NCI-H2196 treated with DMSO at 0.1 percent for 48 hours (cell line): ENCODE measurements at regions not wholly inside any gene's neighbourhood (a gene's known extent, or its start where the extent isn't known, plus 50 kb on each side); places are given as distances from the start of the nearest gene placed in this dataset.
"Not testable (repeated sequence)": the region's sequence is repeated elsewhere in the genome, so short reads cannot be mapped to it uniquely, and the experiment has no call there.

Experiments used
- DNase-seq: peaks from one replicate; lab custom pipeline; 2025; ENCODE audit not compliant: unreplicated experiment; lab: John Stamatoyannopoulos, UW

DNA sequence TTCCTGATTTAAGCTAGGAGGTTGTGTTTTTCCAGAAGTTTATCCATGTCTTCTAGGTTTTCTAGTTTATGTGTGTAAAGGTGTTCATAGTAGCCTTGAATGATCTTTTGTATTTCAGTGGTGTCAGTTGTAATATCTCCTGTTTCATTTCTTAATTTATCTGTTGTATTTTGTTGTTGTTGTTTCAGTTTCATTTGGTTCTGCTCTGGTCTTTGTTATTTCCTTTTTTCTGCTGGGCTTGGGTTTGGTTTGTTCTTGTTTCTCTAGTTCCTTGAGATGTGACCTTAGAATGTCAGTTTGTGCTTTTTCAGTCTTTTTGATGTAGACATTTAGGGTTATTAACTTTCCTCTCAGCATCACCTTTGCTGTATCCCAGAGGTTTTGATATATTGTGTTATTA, 62.8 kb downstream of the SCP2D1 start:
- DNase-seq, result not testable (repeated sequence)

DNA sequence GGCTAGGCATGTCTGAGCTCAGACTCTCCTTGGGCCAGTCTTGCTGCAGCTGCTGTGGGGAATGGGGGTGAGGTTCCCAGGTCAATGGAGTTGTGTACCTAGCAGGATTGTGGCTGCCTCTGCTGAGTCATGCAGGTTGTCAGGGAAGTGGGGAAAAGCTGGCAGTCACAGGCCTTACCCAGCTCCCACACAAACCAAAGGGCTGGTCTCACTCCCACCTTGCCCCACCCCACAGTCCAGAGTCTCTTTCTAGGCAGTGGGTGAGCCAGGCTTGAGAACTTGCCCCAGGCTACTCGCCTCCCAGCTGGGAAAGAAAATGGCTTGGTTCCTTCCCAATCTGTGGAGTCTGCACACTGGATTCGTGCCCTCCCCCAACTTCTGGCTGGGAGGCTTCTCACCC, 65.7 kb downstream of the SCP2D1 start:
- no peak for DNase-seq

DNA sequence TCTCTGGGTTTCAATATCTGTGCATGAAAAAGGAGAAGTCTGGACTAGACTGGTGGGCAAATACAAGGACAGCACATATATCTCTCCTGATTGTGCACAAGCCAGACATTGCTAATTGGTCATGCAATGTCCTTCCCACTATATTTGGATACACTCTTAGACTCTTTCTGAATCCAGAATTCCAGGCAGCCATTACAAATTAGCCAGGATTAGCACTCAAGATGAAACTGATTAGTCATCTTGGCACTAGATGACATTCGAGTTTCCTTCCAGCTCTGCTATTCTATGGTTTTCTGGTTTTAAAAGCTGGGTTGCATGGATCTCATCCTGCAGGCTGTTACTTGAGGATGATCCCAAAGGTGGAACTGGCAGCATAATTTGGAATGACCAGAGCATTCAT, 73.2 kb downstream of the SCP2D1 start:
- DNase-seq, result no peak

DNA sequence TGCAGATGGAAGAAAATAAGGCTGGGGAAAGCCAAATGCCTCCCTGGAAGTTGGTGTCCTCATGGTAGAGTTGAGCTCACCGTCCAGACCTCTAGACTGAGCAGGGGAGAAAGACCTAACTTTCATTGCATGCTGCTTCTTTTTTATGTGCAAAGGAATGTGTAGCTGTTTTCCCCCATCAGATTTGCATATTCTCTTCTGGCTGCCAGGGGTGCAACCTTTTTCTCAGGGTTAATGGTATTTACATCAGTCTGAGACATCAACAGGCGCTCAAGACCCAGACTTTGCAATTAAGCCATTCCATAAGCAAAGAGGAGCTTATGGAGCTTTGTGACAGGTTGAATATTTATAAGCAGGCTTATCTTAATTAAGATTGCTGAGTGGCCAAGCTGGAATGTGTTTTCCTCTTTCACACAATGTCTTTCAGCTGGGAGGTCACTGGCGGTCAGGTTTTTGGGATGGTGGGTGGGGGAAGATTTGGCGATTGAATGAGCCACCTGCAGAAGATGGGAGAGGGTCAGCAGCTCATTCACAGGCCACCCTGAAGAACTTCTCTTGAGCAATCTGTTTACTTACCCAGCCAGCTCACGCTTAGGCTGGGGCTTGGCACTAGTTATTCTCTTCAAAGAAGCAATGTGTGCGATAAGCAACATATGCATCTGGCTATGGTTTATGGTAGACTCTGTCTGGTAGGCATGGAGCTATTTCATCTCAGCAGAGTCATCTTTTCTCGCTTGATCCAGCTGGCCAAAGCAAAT, 88.6 kb downstream of the SCP2D1 start:
- DNase-seq, result no peak

DNA sequence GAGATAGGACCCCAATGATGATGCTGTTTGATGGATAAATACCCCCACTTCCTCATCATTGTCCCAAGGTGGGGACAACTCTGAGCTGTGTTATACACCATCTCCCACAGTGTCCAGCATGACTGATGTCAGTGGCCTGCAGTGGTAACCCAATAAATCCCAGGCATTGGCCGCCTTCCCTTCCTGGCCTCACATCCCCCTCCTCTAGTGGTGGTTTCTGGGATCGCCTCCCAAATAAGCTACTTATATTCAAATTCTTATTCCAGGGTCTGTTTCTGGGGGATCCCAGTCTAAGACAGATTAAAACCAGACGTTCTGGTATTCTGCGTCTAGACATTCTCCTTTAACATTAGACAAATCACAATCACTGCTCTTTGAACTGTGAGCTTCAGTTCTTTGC, 90.6 kb downstream of the SCP2D1 start:
- DNase-seq, result no peak

DNA sequence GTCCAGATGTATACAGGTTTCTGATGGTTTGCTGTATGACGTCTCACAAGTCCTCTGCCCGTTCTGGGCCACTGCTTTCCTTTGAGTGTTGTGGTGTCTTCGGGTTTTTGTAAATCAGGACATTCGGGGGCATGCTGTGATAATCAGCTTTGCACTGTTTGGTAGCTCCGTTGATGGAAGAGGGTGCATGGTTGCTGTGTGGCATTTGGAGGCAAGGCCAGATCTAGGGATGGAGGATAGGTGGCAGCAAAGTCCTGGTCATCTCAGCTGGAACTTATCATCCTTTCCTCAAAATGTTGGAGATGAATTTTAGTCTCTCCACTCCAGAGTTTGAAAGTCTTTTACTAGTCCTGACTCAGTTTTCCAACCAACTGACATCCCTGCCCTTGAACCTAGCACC, 91.0 kb downstream of the SCP2D1 start:
- DNase-seq, result peak; percentile 33

DNA sequence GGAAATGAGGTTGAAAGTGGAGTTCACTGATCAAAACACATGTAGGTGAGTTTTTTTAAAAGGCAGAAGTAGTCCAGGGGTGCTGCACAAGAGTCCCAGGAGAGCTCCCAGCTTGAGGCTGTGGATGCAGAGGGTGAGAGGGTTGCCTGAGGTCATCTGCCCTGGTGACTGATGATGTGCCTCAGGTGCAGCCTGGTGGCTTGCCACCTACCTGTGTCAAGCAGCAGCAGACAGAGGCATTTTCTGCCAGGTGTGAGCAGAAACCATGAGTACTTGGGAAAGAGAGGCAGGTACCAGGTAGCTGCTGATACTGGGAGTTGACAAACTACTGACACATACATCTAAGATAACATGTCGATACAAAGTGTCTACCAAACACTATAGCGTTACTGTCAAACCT, 92.5 kb downstream of the SCP2D1 start:
- DNase-seq, result no peak

DNA sequence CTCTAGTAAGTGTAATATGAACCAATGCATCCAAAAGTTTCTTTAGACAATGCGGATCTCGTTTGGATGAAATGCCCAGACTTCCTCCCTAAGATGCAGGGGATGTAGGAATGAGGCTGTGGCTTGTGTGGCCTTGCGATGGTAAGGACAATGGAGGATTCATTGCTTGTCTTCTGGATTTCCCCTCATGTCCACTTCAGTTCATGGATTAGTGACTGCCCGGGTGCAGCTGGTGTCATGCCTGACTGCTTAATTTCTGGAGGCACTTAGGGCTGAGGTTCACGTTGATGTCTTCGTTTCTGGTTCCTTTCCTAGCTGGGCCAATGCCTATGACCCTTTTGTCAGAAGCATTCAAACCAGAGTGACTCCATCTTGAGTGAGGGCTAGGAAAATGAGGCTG, 93.8 kb downstream of the SCP2D1 start:
- DNase-seq, result no peak

DNA sequence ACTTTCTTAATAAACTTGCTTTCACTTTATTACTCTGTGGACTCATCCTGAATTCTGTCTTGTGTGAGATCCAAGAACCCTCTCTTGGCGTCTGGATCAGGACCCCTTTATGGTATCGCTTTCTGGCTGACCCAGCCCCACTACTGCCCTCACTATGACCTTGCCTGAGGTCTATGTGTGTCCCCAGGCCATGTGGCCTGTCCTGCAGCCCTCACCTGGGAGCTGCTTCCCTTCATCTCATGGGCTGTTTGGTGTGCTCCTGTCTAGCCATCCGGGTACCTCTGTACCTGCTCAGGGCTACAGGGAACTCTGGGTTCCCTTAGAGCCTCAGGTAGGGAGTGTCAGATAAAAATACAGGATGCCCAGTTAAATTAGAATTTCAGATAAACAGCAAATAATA, 94.5 kb downstream of the SCP2D1 start:
- DNase-seq, result no peak

DNA sequence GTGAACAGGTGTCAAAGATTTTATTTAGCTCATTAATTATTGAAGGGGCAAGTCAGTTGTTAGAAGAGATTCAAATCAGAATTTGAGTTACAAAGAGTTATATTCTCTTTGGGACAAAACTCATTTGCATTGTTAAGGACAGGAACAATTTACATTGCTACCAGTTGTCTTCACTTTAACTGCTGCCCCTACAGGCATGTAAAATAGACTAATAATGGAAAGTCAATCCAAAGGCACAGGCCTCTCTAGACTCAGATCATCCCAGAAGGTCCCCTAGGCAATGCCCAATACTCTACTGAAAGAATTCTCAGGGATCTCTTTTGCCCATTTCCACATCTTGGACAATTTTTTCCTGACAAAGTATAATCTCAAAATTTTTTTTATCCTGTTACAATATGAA, 95.7 kb downstream of the SCP2D1 start:
- no peak for DNase-seq

DNA sequence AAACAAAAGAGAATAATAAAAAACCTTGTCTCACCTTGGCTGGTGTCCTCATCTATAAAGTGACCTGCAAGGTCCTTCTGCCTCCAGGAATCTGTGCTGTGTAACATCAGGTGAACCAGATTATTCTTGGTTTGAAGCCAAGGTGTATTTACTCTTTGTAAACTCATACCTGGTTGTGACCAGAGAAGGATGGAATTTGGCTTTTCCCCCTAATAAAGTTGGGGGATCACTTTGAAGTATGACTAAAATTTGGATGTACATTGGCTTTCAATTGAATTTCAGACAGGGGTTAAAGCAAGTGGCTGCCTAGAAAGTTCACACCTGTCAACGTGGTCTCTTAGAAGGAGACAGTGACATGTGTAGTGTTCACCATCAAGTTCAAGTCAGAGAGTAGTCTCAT, 100.1 kb downstream of the SCP2D1 start:
- DNase-seq, result no peak

DNA sequence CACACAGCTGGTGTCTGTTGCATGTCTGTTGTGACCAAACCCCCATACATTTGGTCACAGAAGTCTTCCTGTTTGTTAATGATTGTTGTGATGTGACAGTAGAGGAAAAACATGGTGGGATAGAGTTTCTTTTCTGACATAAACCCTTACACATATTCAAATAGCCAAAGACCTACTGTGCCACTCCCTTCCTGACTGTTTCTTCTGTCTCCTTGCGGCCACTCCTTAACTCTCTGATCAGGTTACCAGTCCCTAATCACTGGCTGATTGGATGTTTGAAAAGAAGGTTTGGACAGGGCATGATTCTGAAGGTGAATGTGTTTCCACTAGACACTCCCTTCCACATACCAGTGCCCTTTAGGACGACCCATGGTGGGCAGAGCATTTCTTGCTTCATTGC, 101.2 kb downstream of the SCP2D1 start:
- DNase-seq, result no peak

DNA sequence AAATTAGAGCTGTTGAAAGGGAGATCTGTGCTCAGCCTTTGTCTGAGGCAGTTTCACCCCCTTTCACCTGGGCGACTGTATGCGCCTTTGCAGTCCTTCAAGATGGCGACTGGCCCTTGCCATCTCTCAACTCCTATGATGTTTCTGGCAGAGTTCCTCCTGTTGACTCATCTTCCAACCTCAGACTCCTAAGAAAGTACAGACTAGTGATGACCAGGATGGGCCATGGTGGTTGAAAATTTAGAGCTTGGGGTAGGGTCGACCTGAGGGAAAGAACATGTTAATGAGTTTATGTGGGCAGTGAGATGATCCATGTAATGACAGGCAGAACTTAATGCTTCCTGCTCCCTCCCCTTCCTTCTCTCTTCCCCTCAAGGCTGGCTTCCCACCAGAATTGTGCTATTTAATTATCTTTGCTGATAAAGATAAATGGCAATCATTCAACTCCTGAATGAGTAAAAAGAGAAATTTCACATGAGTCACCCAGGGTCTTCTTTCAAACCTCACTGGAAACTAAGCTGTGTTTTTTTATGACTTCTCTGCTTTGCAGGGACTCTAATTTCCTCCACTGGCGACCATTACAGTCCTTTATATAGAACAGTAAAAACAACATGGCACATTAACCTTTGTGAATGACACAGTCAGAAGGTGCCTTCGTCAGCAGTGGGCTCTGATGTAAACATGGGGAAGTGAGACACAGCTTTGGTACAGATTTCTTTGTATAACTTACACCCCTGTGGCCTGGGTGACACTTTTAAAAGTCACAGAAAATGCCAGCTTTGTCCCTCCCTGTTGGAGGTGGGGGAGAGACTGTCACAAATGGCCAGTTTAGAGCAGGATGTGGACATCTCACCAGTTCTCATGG, 103.5 kb downstream of the SCP2D1 start:
- DNase-seq, result no peak

DNA sequence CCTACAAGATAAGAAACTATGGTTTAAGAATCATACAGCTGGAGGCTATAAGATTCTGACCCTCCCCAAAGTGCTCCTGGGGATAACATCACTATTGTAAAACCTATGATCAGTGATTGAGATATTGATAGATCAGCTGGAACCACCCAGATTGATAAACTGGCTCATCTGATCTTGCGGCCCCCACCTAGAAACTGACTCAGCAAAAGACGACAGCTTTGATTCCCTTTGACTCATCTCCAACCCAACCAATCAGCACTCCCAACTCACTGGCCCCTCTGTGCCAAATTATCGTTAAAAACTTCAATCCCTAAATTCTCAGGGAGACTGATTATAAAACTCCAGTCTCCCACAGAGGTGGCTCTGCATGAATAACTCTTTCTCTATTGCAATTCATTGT, 106.4 kb downstream of the SCP2D1 start:
- no peak for DNase-seq

DNA sequence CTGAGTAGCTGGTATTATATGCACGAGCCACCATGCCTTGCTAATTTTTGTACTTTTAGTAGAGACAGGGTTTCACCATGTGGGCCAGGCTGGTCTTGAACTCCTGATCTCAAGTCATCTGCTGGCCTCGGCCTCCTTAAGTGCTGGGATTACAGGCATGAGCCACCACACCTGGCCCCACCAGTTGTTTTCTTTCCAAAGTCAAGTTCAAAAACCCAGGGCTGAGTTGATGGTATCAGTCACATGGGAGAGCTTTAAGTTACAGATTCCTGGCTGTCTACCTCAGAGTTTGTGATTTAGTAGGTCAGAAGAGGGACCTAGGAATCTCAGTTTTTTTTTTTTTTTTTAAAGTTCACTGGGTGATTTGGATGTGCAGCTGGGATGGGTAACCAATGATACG, 107.7 kb downstream of the SCP2D1 start:
- no peak for DNase-seq

DNA sequence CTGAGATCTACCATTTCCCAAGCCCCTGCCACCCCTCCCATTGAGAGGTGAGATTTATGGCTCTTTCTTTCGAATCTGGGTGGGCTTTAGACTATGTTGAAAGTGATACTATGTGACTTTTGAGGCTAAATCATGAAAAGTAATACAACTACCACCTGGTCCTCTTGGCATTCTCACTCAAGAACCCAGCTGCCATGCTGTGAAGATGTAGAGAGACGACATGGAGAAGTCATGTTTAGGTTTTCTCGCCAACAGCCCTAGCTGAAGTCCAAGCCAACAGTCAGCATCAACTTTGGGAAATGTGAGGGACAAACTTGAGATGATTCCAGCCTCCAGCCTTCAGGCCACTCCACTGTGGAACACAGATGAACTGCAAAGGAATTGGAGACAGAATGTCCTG, 108.7 kb downstream of the SCP2D1 start:
- no peak for DNase-seq

DNA sequence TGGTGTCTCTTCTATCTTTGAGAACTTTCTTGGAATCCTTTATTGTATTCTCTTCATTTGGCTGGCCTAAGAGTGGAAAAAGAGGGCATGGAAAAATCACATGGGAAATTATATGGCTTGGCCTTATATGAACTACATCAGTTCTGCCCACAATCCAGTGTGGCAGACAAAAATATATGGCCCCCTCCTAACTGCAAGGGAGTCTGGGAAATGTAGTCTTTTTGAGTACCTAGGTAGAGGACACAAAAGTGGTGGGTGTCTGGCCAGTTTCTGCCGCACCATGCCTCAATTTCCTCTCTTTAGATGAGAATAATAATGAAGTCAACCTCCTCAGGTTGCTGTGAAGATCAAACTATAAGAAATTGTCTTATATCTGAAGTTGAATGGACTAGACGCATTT, 109.3 kb downstream of the SCP2D1 start:
- DNase-seq, result no peak

DNA sequence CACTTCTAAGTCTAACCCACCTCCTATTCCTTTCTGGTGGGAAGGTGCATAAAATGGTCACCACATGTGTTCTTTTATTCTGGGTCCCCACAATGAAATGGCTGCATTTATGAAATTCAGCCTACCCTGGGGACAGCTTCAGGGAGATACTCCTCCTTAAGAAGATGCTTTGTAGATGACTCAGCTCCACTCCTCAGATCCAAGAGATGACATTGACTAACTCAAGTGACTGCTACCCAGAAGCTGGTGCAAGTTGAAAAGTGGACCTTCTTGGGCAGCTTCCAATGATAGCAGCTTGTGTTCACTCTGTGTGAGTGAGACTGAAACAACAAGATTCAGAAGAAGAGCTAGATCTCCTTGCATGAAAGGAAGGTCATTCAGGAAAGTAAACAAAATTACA, 113.4 kb downstream of the SCP2D1 start:
- peak; percentile 18 for DNase-seq

DNA sequence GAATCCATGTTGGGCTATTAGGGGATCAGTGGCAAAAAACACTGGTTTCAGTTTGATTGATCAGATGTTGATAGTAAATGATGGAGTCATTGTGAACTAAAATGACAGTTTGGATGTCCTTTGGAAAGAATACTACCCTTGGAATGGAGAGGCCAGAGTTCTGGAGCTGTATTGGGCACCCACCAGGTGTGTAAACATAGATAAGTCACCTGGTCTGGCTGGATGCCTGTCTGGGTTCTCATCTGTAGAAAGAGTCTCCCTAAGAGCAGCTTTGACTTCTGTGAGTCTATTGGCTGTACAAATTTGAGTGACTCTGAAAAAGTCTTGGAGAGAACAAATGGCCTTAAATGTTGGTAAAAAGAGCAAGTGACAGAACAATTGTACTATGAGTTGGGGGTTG, 115.0 kb downstream of the SCP2D1 start:
- no peak for DNase-seq

DNA sequence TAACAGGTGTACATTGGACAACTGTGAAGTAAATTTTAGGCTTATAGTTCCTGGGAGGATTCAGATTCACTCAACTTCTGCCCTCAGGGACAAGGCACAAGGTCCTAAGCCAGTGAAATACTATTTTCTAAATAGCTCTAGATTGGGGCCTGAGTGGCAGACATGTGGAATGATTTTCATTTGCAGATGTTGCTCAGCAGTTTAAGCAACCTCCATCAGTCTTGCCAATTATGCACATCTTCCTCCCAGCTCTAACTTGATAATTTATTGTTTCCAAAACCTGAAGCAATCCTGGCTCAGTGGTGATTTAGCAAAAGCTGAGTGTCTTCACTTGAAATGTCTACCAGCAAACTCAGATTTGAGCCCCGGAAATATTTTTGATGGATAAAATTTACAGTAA, 116.2 kb downstream of the SCP2D1 start:
- no peak for DNase-seq

DNA sequence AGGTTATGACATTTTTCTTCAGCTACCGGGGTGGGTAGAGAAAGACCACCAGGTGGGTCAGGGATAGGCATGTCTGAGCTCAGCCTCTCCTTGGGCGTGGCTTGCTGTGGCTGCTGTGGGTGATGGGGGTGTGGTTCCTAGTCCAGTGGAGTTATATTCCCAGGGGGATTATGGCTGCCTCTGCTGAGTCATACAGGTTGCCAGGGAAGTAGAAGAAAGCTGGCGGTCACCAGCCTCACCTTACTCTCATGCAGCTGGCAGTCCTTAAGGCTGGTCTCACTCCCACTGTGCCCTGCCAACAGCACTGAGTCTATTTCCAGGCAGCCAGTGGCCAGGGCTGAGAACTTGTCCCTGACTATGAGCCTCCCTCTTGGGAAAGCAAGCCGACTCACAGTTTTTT, 130.0 kb downstream of the SCP2D1 start:
- DNase-seq, result no peak

DNA sequence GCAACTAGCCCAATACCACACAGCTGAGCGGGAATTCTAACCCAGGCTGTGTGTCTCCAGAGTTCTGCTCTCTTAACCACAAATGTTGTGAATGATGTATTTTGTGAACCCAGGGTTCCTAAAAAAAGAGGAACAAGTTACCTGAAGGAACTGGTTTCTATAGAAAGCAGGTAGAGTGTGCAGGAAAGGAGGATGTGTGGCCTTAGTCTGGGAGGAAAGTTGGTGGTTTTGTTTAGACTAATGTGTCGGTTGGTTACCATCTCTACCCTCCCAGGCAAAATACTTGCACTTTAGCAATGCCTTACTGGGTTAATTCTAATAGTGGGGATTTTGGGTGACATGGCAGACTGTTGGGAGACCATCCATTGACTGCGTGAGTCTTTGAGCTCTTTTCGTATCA, 143.3 kb downstream of the SCP2D1 start:
- no peak for DNase-seq

DNA sequence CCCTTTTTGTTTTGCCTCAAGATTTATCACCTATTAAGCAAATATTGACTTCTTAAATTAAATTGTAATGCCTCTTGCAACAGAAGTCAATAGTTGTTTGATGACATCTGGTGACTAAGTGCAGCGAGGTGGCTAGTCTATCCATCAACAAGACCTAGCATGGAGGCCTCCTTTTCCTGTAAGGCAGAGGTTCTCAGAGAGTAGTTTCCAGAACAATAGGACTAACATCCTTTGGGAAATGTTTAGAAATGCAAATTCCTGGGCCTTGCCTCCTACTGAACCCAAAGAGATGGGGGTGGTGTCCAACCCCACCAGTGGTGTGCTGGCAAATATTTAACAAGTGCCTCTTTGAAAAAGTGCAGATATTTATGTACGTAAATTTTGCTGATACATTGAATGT, 143.7 kb downstream of the SCP2D1 start:
- DNase-seq, result no peak
